AG09309 (cell line): ENCODE measurements at regions not wholly inside any gene's neighbourhood (a gene's known extent, or its start where the extent isn't known, plus 50 kb on each side); places are given as distances from the start of the nearest gene placed in this dataset.
"Not testable (repeated sequence)": the region's sequence is repeated elsewhere in the genome, so short reads cannot be mapped to it uniquely, and the experiment has no call there.

Experiments used
- DNase-seq: peaks from one replicate; pipeline ENCODE4 v3.0.0-alpha.2; 2010; ENCODE audit warnings: low read depth
- H3K4me3 ChIP-seq: 2 replicates; pipeline ENCODE4 v1.5.1; 2011; ENCODE audit warnings: mild to moderate bottlenecking, low read depth, low read length, moderate library complexity; ENCODE audit not compliant: control insufficient read depth
- TF ChIP-seq, protein P1 (sequence below): IDR thresholded peaks from 2 replicates; pipeline ENCODE4 v1.5.1; 2011; ENCODE audit warnings: mild to moderate bottlenecking, low read depth, low read length, inconsistent platforms; ENCODE audit not compliant: insufficient read depth, control insufficient read depth; ENCODE audit errors: missing control alignments

GRCh38 chr7:155391414-155391813 is 66.5 kb upstream of the EN2 start:
- TF ChIP-seq, protein P1, sequence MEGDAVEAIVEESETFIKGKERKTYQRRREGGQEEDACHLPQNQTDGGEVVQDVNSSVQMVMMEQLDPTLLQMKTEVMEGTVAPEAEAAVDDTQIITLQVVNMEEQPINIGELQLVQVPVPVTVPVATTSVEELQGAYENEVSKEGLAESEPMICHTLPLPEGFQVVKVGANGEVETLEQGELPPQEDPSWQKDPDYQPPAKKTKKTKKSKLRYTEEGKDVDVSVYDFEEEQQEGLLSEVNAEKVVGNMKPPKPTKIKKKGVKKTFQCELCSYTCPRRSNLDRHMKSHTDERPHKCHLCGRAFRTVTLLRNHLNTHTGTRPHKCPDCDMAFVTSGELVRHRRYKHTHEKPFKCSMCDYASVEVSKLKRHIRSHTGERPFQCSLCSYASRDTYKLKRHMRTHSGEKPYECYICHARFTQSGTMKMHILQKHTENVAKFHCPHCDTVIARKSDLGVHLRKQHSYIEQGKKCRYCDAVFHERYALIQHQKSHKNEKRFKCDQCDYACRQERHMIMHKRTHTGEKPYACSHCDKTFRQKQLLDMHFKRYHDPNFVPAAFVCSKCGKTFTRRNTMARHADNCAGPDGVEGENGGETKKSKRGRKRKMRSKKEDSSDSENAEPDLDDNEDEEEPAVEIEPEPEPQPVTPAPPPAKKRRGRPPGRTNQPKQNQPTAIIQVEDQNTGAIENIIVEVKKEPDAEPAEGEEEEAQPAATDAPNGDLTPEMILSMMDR: no peak
- no peak for DNase-seq
- H3K4me3 ChIP-seq: no peak overlapping the region

GRCh38 chr7:155392726-155393570 is 65.0 kb upstream of the EN2 start:
- no peak for DNase-seq
- TF ChIP-seq, protein P1: no peak

DNA sequence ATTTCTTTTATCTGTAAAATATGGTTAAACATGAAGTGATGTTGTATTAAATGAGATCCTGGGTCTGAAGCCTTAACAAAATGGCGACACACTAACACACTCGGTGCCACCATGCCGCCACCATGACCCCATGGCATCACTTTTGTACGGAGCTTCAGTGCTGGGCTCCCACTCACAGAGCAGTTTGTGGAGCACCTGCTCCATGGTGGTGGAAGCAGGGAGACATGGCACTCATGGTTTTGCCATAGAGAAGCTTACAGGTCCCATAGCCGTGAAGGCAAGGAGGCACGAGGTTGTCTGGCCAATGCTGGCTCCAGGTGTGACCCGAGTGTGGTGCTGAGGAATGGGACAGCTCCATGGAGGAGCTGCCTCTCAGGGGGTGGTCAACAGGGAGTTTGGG is 63.5 kb upstream of the EN2 start:
- DNase-seq: no peak
- TF ChIP-seq, protein P1: no peak
- no peak overlapping the region for H3K4me3 ChIP-seq

More at GRCh38 chr7:155392726-155393570, 65.0 kb upstream of the EN2 start:
- no peak overlapping the region for H3K4me3 ChIP-seq

DNA sequence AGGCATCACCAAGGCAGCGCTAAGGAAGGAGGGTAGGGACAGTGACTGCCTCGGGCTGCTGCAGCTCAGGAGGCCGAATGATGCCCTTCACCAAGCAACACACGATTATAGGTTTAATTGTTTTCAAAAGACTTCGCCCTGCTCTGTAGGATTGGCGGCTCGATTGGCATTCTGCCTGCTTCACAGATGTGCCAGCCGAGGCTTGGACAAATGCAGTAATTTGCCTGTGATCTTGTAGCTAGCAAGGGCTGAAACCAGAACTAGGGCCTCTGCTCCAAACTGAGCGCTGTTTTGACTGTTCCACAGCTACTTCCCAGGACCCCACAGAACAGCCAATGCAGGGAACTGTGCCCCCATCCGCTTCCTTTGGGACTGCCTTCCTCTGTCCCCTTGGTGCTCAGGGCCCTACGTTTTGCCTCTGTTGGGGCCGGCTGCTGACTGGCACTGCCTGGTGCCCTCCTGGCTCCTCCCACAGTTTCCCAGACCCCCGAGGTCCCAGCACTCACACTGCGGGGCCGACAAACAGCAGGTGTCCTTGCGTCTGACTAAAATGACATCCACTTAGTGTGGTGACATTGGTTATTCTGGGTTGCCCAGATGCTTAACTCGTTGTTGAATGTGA is 62.6 kb upstream of the EN2 start:
- DNase-seq: no peak
- TF ChIP-seq, protein P1: no peak
- H3K4me3 ChIP-seq: no peak overlapping the region

DNA sequence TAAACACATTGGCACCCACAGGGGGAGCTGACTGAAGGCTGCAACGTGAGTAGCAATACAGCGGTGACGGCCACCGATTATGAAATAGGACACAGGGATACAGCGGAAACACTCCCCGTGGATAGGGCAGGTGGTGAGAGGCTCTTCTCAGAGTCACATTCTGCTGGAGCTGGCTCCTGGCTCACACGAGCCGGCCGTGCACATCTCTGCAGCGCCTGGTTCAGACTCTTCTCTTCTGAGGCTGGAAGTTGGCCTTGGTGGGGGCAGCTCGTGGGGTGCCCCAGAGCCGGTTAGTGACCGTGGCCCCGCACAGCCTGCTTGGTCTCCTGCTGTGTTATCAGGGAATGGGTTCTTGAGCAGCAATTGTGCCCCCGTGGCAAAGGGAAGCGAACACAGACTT is 61.3 kb upstream of the EN2 start:
- DNase-seq: no peak
- TF ChIP-seq, protein P1: no peak
- no peak overlapping the region for H3K4me3 ChIP-seq

- DNase-seq, H3K4me3 ChIP-seq: not testable (repeated sequence)
Observed at GRCh38 chr7:155397758-155398714, 59.9 kb upstream of the EN2 start.
